Naive thymus-derived CD4-positive, alpha-beta T cell (primary cell): ENCODE measurements at regions not wholly inside any gene's neighbourhood (a gene's known extent, or its start where the extent isn't known, plus 50 kb on each side); places are given as distances from the start of the nearest gene placed in this dataset.
"Not testable (repeated sequence)": the region's sequence is repeated elsewhere in the genome, so short reads cannot be mapped to it uniquely, and the experiment has no call there.

ENCODE experiments used
- ATAC-seq: fragments of 150-1000 bp; cut with Tn5 transposase; 2 replicates; pipeline ENCODE4 v1.10.0; 2021; ENCODE audit warnings: mild to moderate bottlenecking, moderate library complexity
- CTCF ChIA-PET: fragments of 350-600 bp; sonication (Branson Sonifier 250); formaldehyde crosslinking; loops from one replicate; lab custom pipeline; 2021; ENCODE audit warnings: antibody characterized with exemption; lab: Charles Lee
- POLR2A ChIA-PET: fragments of 350-600 bp; sonication (Branson Sonifier 250); formaldehyde crosslinking; loops from one replicate; lab custom pipeline; 2021; ENCODE audit warnings: antibody characterized with exemption, inconsistent platforms; lab: Charles Lee
- DNase-seq, 9 donors: peaks; one replicate each; pipeline versions ENCODE4 v3.0.0 to v3.0.0-alpha.2; 2020 to 2022; ENCODE audit warnings: mixed read lengths in 1 of 9
- H3K27ac ChIP-seq: one replicate; pipeline ENCODE4 v1.7.0; 2013; ENCODE audit warnings: mild to moderate bottlenecking, low read depth, low read length, moderate library complexity
- H3K27me3 ChIP-seq, 2 donors: one replicate each; pipeline ENCODE4 v1.7.0; 2013; ENCODE audit warnings: low read length in 2 of 2, mild to moderate bottlenecking in 2 of 2, moderate library complexity in 2 of 2; ENCODE audit not compliant: control insufficient read depth in 2 of 2, insufficient read depth in 2 of 2
- H3K36me3 ChIP-seq, 3 experiments: 1 replicate in 2 of 3; 2 replicates in 1 of 3; pipeline ENCODE4 v1.7.0; 2013; ENCODE audit warnings: low read length in 3 of 3, mild to moderate bottlenecking in 3 of 3, moderate library complexity in 1 of 3; ENCODE audit not compliant: insufficient read depth in 3 of 3, control insufficient read depth in 2 of 3
- H3K4me1 ChIP-seq, 2 donors: one replicate each; pipeline ENCODE4 v1.7.0; 2013; ENCODE audit warnings: low read length in 2 of 2, mild to moderate bottlenecking in 2 of 2, moderate library complexity in 1 of 2; ENCODE audit not compliant: control insufficient read depth in 2 of 2, insufficient read depth in 2 of 2
- H3K4me3 ChIP-seq: 2 replicates; pipeline ENCODE4 v1.7.0; 2013; ENCODE audit warnings: mild to moderate bottlenecking, low read length
- H3K9me3 ChIP-seq, 3 experiments: 1 replicate in 2 of 3; 2 replicates in 1 of 3; pipeline ENCODE4 v1.7.0; 2013; ENCODE audit warnings: low read length in 3 of 3; ENCODE audit not compliant: control insufficient read depth in 2 of 3
- H3K27ac Mint-ChIP-seq, 9 donors: one replicate each; pipeline ENCODE4 v1.8.0; 2020 to 2022; ENCODE audit warnings: mixed read lengths in 9 of 9, mild to moderate bottlenecking in 8 of 9, moderate library complexity in 5 of 9, inconsistent platforms in 2 of 9
- H3K27me3 Mint-ChIP-seq, 5 donors: one replicate each; pipeline ENCODE4 v1.8.0; 2021 to 2022; ENCODE audit warnings: mixed read lengths in 5 of 5, mild to moderate bottlenecking in 1 of 5
- H3K36me3 Mint-ChIP-seq, 5 donors: one replicate each; pipeline ENCODE4 v1.8.0; 2020 to 2022; ENCODE audit warnings: mixed read lengths in 5 of 5, mild to moderate bottlenecking in 3 of 5, inconsistent platforms in 1 of 5
- H3K4me1 Mint-ChIP-seq, 7 donors: one replicate each; pipeline ENCODE4 v1.8.0; 2020 to 2022; ENCODE audit warnings: mixed read lengths in 7 of 7, mild to moderate bottlenecking in 3 of 7, inconsistent platforms in 1 of 7
- H3K4me3 Mint-ChIP-seq, 10 donors: one replicate each; pipeline ENCODE4 v1.8.0; 2020 to 2022; ENCODE audit warnings: mild to moderate bottlenecking in 10 of 10, mixed read lengths in 10 of 10, moderate library complexity in 6 of 10, inconsistent platforms in 2 of 10
- H3K9me3 Mint-ChIP-seq, 11 donors: one replicate each; pipeline ENCODE4 v1.8.0; 2020 to 2022; ENCODE audit warnings: mixed read lengths in 11 of 11, mild to moderate bottlenecking in 4 of 11, inconsistent platforms in 1 of 11, moderate library complexity in 1 of 11
- intact Hi-C, 2 donors: fragments of 100-400 bp; cut with micrococcal nuclease; formaldehyde crosslinking; loops; one replicate each; pipeline ENCODE4 v1.15.1; 2023

DNA sequence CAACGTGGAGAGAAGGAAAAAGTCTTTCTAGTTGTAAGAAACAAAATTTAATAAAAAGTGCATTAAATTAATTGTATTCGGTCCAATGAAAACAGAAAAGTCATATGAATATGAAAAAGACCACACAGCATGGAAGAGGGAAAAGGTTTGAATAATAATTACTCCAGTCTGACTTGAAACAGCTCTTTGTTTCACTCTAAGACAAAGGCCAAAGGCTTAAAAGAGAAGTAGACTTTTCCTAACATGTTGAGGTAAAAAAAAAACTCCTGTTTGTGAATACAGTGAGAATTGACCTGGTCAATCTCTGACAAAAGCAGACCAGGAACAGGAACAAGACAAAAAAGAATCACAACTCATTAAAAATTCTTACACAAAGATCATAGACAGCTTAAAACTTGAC, 429.8 kb downstream of the TOX3 start:
- H3K9me3 Mint-ChIP-seq: peaks cover 0 to 42% (median 19%) of the 10 kb centered on the region in 11 donors

DNA sequence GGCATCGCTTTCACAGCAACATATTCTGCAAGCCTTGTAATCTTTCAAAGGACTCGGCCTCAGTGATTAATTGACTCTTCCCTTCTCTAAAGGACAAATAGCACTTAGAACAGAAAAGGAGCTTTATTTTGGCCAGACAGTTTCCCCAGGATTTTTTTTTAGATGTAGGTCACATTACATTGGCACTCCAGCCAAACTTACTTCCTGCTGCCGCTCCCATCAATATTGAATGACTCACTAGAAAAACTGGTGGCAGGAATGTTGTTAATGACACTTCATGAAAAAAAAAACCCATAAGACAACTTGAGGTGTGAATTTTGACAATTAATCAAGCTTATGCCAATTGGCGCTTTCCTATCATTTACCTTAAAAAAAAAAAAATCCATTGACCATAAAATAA, 432.6 kb downstream of the TOX3 start:
- Histone ChIP-seq H3K36me3 (no peaks in the 10 kb centered on the region), H3K4me3 (no peak overlapping the region), H3K27me3 (no peaks in the 10 kb centered on the region), H3K27ac (no peak overlapping the region), H3K9me3 (peaks cover 0 to 5% (median 0%) of the 10 kb centered on the region in 3 experiments), H3K4me1 (no peaks in the 10 kb centered on the region)
- Mint-ChIP-seq H3K27me3 (no peaks in the 10 kb centered on the region), H3K9me3 (peaks cover 0 to 29% (median 10%) of the 10 kb centered on the region in 11 donors), H3K4me1 (no peaks in the 10 kb centered on the region), H3K27ac (no peak overlapping the region), H3K36me3 (no peaks in the 10 kb centered on the region), H3K4me3 (no peak overlapping the region)
- CTCF ChIA-PET: no interaction called here
- intact Hi-C loops: no loop called here
- DNase-seq (no peak), ATAC-seq (no peak)
- POLR2A ChIA-PET: no interaction called here

More for the DNA sequence above, 429.8 kb downstream of the TOX3 start:
- intact Hi-C loops: no loop called here
- peaks cover 0 to 5% (median 0%) of the 10 kb centered on the region in 3 experiments for H3K9me3 ChIP-seq
- H3K4me1 Mint-ChIP-seq: no peaks in the 10 kb centered on the region
- ChIA-PET CTCF (no interaction called here), POLR2A (no interaction called here)
- H3K27ac Mint-ChIP-seq: no peak overlapping the region
- ATAC-seq (no peak), DNase-seq (no peak)
- no peaks in the 10 kb centered on the region for H3K4me1 ChIP-seq
- no peaks in the 10 kb centered on the region for H3K36me3 ChIP-seq
- H3K27me3 Mint-ChIP-seq: no peaks in the 10 kb centered on the region
- H3K27me3 ChIP-seq: no peaks in the 10 kb centered on the region
- no peak overlapping the region for H3K4me3 Mint-ChIP-seq
- H3K27ac ChIP-seq: no peak overlapping the region
- no peak overlapping the region for H3K4me3 ChIP-seq
- H3K36me3 Mint-ChIP-seq: no peaks in the 10 kb centered on the region

DNA sequence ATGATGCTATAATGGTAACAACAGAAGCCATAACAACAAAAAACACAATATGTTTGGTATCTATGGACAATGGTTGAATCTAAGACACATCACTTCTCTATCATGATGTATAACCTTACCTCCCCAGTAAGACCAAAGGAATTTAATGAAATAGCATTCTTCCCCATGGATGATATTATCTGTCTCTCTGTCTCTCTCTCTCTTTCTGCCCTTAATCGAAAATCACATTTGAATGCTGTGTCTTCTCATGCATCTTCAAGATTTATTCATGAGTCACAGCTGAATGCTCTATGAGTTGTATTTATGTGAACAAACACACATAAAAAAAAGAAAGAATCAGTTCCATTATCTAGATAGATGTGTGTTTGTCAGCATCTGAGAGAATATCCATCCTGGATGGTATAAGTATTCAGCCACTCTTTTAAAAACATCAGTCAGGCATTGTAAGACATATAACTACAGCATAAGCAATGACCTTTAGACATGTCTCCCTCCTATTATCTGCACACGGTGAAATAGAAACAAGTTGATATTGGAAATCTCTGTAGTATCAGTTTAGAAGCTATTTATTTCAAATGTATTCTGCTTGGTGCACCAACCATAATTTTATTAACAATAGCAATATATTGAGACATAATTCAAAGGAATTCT, 433.3 kb downstream of the TOX3 start:
- no peak overlapping the region for H3K4me3 Mint-ChIP-seq
- H3K4me1 Mint-ChIP-seq: no peaks in the 10 kb centered on the region
- Histone ChIP-seq H3K9me3 (no peaks in the 10 kb centered on the region), H3K4me3 (no peak overlapping the region), H3K27ac (no peak overlapping the region), H3K4me1 (no peaks in the 10 kb centered on the region), H3K36me3 (no peaks in the 10 kb centered on the region), H3K27me3 (no peaks in the 10 kb centered on the region)
- ATAC-seq (no peak), DNase-seq (no peak)
- no peak overlapping the region for H3K27ac Mint-ChIP-seq
- H3K36me3 Mint-ChIP-seq: no peaks in the 10 kb centered on the region
- H3K9me3 Mint-ChIP-seq: peaks cover 0 to 28% (median 6%) of the 10 kb centered on the region in 11 donors
- ChIA-PET CTCF (no interaction called here), POLR2A (no interaction called here)
- intact Hi-C loops: no loop called here
- no peaks in the 10 kb centered on the region for H3K27me3 Mint-ChIP-seq

DNA sequence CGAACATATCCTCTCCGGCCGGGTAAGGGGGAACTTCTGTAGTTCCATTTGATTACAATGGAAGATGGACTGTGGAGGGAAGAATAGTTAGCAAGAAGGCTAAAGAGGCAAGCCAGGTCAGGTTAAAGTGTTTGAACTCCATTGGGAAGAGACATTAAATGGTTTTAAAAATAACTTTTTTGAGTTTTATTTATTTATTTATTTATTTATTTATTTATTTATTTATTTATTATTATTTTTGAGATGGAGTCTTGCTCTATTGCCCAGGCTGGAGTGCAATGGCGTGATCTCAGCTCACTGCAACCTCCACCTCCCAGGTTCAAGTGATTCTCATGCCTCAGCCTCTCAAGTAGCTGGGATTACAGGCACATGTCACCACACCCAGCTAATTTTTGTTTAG, 441.9 kb downstream of the TOX3 start:
- H3K36me3 ChIP-seq, H3K27me3 ChIP-seq, H3K9me3 ChIP-seq, ATAC-seq, H3K4me3 ChIP-seq, H3K4me3 Mint-ChIP-seq, H3K36me3 Mint-ChIP-seq, DNase-seq, H3K4me1 Mint-ChIP-seq, POLR2A ChIA-PET, H3K4me1 ChIP-seq, H3K27ac Mint-ChIP-seq, H3K27ac ChIP-seq, CTCF ChIA-PET, H3K27me3 Mint-ChIP-seq, intact Hi-C loops: not testable (repeated sequence)
- peaks cover 0 to 14% (median 5%) of the 10 kb centered on the region in 11 donors for H3K9me3 Mint-ChIP-seq

DNA sequence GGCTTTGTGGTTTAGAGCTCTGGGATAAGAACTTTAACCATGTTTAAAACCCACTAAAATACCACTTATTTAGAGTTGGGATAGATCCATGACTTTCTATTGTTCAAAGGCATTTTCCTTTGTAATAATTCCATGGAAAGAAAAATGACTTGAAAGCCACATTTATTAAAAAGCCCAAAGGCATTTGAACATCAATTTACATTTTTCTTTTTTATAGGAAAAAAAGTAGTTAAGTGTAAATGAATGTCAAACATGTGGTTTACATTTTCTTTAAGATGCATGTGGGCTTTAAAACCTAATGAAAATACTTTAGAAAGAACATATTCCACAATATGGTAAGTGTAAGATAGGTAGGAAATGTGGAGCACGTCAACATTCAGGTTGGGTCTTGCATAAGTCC, 443.2 kb downstream of the TOX3 start:
- ChIA-PET POLR2A (no interaction called here), CTCF (no interaction called here)
- Histone ChIP-seq H3K4me1 (no peaks in the 10 kb centered on the region), H3K9me3 (no peaks in the 10 kb centered on the region), H3K36me3 (no peaks in the 10 kb centered on the region), H3K4me3 (no peak overlapping the region), H3K27ac (no peak overlapping the region), H3K27me3 (no peaks in the 10 kb centered on the region)
- no peak overlapping the region for H3K4me3 Mint-ChIP-seq
- no peak for ATAC-seq
- intact Hi-C loops: no loop called here
- no peak overlapping the region for H3K27ac Mint-ChIP-seq
- DNase-seq: no peak
- H3K36me3 Mint-ChIP-seq: no peaks in the 10 kb centered on the region
- H3K27me3 Mint-ChIP-seq: no peaks in the 10 kb centered on the region
- peaks cover 0 to 10% (median 5%) of the 10 kb centered on the region in 11 donors for H3K9me3 Mint-ChIP-seq
- no peaks in the 10 kb centered on the region for H3K4me1 Mint-ChIP-seq

DNA sequence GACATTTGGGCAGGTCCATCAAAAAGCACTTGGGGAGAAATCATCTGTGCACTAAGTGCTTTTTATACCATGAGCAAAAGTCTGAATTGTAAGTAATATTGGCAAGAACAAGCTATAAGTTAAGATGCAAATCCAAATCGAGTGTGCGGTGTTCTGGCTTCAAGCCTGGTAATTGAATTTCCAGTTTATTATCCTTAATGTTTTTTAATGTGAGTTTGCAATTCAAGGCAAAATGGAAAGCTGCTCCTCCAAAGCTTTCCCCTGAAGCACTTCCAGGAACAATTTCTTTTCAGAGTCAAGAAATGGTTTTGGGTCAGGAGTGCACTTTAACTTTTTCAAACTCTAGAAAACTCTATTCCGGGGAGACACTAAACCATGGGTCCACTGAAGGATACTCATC, 445.7 kb downstream of the TOX3 start:
- intact Hi-C loops: no loop called here
- H3K4me1 Mint-ChIP-seq: no peaks in the 10 kb centered on the region
- no peak for DNase-seq
- H3K9me3 ChIP-seq: no peaks in the 10 kb centered on the region
- no peaks in the 10 kb centered on the region for H3K27me3 Mint-ChIP-seq
- CTCF ChIA-PET: no interaction called here
- H3K4me1 ChIP-seq: no peaks in the 10 kb centered on the region
- no peak overlapping the region for H3K27ac ChIP-seq
- H3K9me3 Mint-ChIP-seq: peaks cover 0 to 10% (median 6%) of the 10 kb centered on the region in 11 donors
- POLR2A ChIA-PET: no interaction called here
- H3K27me3 ChIP-seq: no peaks in the 10 kb centered on the region
- no peaks in the 10 kb centered on the region for H3K36me3 Mint-ChIP-seq
- no peak overlapping the region for H3K27ac Mint-ChIP-seq
- no peak overlapping the region for H3K4me3 Mint-ChIP-seq
- ATAC-seq: no peak
- no peaks in the 10 kb centered on the region for H3K36me3 ChIP-seq
- no peak overlapping the region for H3K4me3 ChIP-seq

DNA sequence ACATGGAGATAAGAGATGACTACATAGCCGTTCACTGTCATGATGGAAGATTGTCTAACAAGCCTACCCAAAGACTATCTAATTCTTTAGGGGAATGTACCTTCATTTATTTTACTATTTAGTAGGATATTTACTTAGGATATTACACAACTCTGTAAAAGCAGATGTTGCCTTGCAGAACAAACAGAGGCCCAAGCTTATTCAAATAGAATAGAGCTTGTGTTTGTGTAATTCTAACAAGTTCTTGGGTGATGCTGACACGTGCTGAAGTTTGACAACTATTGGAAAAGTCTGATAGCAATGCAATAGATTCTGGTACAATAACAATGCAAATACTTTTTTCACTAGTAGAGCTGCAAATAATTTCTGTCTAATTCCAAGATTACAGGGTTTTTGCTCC, 447.6 kb downstream of the TOX3 start:
- Mint-ChIP-seq H3K4me3 (no peak overlapping the region), H3K27ac (no peak overlapping the region), H3K36me3 (no peaks in the 10 kb centered on the region), H3K9me3 (peaks cover 2 to 11% (median 5%) of the 10 kb centered on the region in 11 donors), H3K4me1 (no peaks in the 10 kb centered on the region), H3K27me3 (peaks cover 0 to 4% (median 0%) of the 10 kb centered on the region in 5 donors)
- intact Hi-C loops: no loop called here
- Histone ChIP-seq H3K36me3 (no peaks in the 10 kb centered on the region), H3K27ac (no peak overlapping the region), H3K27me3 (no peaks in the 10 kb centered on the region), H3K9me3 (no peaks in the 10 kb centered on the region), H3K4me1 (no peaks in the 10 kb centered on the region), H3K4me3 (no peak overlapping the region)
- ChIA-PET CTCF (no interaction called here), POLR2A (no interaction called here)
- DNase-seq (no peak), ATAC-seq (no peak)
